ENCODE measurements at regions not wholly inside any gene's neighbourhood (a gene's known extent, or its start where the extent isn't known, plus 50 kb on each side); places are given as distances from the start of the nearest gene placed in this dataset.

- TF ChIP-seq CTCF (IDR thresholded peaks at IDR 0.05) = no peak
- no peak for TF ChIP-seq POLR2AphosphoS5 (IDR thresholded peaks at IDR 0.05)
- no peak for TF ChIP-seq POLR2A (IDR thresholded peaks at IDR 0.05)
Observed at GRCh38 chr19:20320191-20320590, 153.2 kb downstream of the ZNF486 start.
